ENCODE measurements at regions not wholly inside any gene's neighbourhood (a gene's known extent, or its start where the extent isn't known, plus 50 kb on each side); places are given as distances from the start of the nearest gene placed in this dataset.

- dilution Hi-C loops (cut with MboI; ENCODE audit: extremely low pct_ligation_motif_present, low sequenced_read_pairs): no loop called here
- no peak overlapping the region for H2AFZ ChIP-seq (ENCODE audit: low read depth, low read length)
- ChIA-PET CTCF (no interaction called here), POLR2A (no interaction called here)
- no peaks in the 10 kb centered on the region for H3K9me1 ChIP-seq (replicated peaks; ENCODE audit: control insufficient read depth, extremely low read depth, insufficient read depth, low read length)
- H3K36me3 ChIP-seq (ENCODE audit: control insufficient read depth in 2 of 2, extremely low read depth in 1 of 2, insufficient read depth in 2 of 2, low read length in 2 of 2): no peaks in the 10 kb centered on the region
- no TSS peak for BruUV-seq (replicated peaks)
- H3K4me1 ChIP-seq (ENCODE audit: control insufficient read depth, extremely low read depth, insufficient read depth, low read length): no peaks in the 10 kb centered on the region
- H3K27me3 ChIP-seq (ENCODE audit: control insufficient read depth in 2 of 2, insufficient read depth in 2 of 2, low read length in 2 of 2): no peaks in the 10 kb centered on the region
- no peak overlapping the region for H3K4me3 ChIP-seq (replicated peaks in 1 of 3; ENCODE audit: insufficient read depth in 1 of 3, low read depth in 1 of 3, low read length in 3 of 3)
- TF ChIP-seq FOS (IDR thresholded peaks at IDR 0.05; ENCODE audit: borderline replicate concordance, insufficient read depth, low read length) (no peak), CTCF (IDR thresholded peaks at IDR 0.05; ENCODE audit: extremely low read depth in 1 of 2, insufficient read depth in 1 of 2, low read depth in 1 of 2, low read length in 2 of 2) (no peak), MAX (IDR thresholded peaks at IDR 0.05; ENCODE audit: insufficient read depth, insufficient read length) (no peak), GATA2 (IDR thresholded peaks at IDR 0.05; ENCODE audit: insufficient read depth, insufficient read length, low read depth, low read length) (no peak), POLR2A (IDR thresholded peaks at IDR 0.05; ENCODE audit: low read depth, low read length) (no peak), POLR2AphosphoS5 (IDR thresholded peaks at IDR 0.05; ENCODE audit: insufficient read depth, low read depth, low read length) (no peak), EZH2 (IDR thresholded peaks at IDR 0.05; ENCODE audit: borderline replicate concordance, low read depth, low read length, severe bottlenecking) (no peak)
- DNase-seq (ENCODE audit: low read depth, low spot score): no peak
- H3K79me2 ChIP-seq (ENCODE audit: control insufficient read depth, insufficient read depth, low read length): no peaks in the 10 kb centered on the region
- intact Hi-C loops (cut with micrococcal nuclease): no loop called here
- no peaks in the 10 kb centered on the region for H4K20me1 ChIP-seq (replicated peaks; ENCODE audit: control insufficient read depth, extremely low read depth, insufficient read depth, low read length)
- H3K4me2 ChIP-seq (ENCODE audit: insufficient read depth, low read length): no peak overlapping the region
- no peaks in the 10 kb centered on the region for H3K9me3 ChIP-seq (replicated peaks; ENCODE audit: control insufficient read depth, insufficient read depth, low read length)
- H3K27ac ChIP-seq (ENCODE audit: insufficient read depth, low read depth, low read length): no peak overlapping the region
- no peak for FAIRE-seq
- no peak overlapping the region for H3K9ac ChIP-seq (replicated peaks; ENCODE audit: extremely low read depth, insufficient read depth, low read length)
These were observed 544.0 kb downstream of the GALC start for GRCh38 chr14:87449016-87449415.
